C4-2B (cell line): ENCODE measurements at regions not wholly inside any gene's neighbourhood (a gene's known extent, or its start where the extent isn't known, plus 50 kb on each side); places are given as distances from the start of the nearest gene placed in this dataset.

Experiments used
- H3K27ac ChIP-seq: fragments of 450-650 bp; 2 replicates; pipeline ENCODE4 v1.5.1; 2017
- CTCF ChIP-seq: fragments of 450-650 bp; conservative IDR thresholded peaks from 2 replicates; pipeline ENCODE4 v1.5.1; 2017; ENCODE audit warnings: mild to moderate bottlenecking
- ZFX ChIP-seq: fragments of 450-650 bp; IDR thresholded peaks from 2 replicates; pipeline ENCODE4 v1.6.1; 2017

GRCh38 chr6:105561486-105561885 is 158.6 kb upstream of the PREP start:
- no peak overlapping the region for H3K27ac ChIP-seq
- no peak for TF ChIP-seq ZFX
- no peak for TF ChIP-seq CTCF

GRCh38 chr6:105560611-105561066 is 157.8 kb upstream of the PREP start:
- no peak overlapping the region for H3K27ac ChIP-seq
- TF ChIP-seq ZFX, result no peak
- TF ChIP-seq CTCF, result no peak

GRCh38 chr6:105557291-105557690 is 154.4 kb upstream of the PREP start:
- no peak for TF ChIP-seq CTCF
- TF ChIP-seq ZFX, result no peak
- no peak overlapping the region for H3K27ac ChIP-seq

- H3K27ac ChIP-seq, result no peak overlapping the region; the same call in 1 of the 2 replicates
- TF ChIP-seq ZFX (no peak), CTCF (no peak)
Observed at GRCh38 chr6:105553171-105553570, 150.3 kb upstream of the PREP start.

- TF ChIP-seq ZFX (no peak), CTCF (no peak)
- H3K27ac ChIP-seq, result no peak overlapping the region
Observed at GRCh38 chr6:105550955-105551620, 148.2 kb upstream of the PREP start.

GRCh38 chr6:105546754-105547153 is 143.9 kb upstream of the PREP start:
- no peak for TF ChIP-seq CTCF
- TF ChIP-seq ZFX, result no peak
- no peak overlapping the region for H3K27ac ChIP-seq

- TF ChIP-seq ZFX, result no peak
- no peak for TF ChIP-seq CTCF
- H3K27ac ChIP-seq, result no peak overlapping the region
Observed at GRCh38 chr6:105545947-105546731, 143.3 kb upstream of the PREP start.
